ENCODE measurements at regions not wholly inside any gene's neighbourhood (a gene's known extent, or its start where the extent isn't known, plus 50 kb on each side); places are given as distances from the start of the nearest gene placed in this dataset.

DNA sequence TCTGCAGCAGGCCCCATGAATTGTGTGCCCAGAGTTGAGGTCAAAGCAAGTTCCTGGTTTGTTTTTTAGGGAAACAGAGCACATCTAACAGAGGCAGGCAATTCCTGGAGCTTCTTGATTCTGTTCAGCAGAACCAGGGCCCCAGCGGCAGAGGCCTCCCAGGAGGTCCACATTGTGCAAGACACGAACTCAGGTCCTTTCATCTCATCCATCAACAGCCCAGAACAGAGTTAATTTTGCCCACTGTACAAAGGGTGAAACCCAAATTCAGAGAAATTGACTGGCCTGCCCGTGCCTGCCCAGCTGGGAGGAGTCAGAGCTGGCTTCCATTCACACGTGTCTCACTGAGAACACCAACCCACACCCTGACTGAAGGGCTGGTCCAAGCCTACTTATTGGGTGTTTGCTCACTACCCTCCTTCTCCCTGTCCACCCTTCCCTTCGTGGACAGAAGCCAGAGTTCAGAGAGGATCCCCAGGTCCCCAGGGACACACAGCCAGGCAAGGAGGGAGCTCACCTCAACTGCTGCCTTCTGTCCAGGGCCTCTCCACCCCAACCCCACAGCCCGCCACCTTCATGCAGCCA is 607.1 kb downstream of the TBC1D22A start:
- Histone ChIP-seq H3K27me3 (peaks cover 0 to 15% (median 0%) of the 10 kb centered on the region in 3 donors), H3K4me1 (no peaks in the 10 kb centered on the region), H3K36me3 (no peaks in the 10 kb centered on the region), H3K4me3 (no peak overlapping the region), H3K9me3 (no peaks in the 10 kb centered on the region), H3K27ac (no peak overlapping the region)
- 39 to 65% methylated on average over 6 of the region's 6 CpGs for WGBS, 2 donors
- TF ChIP-seq, protein P1, sequence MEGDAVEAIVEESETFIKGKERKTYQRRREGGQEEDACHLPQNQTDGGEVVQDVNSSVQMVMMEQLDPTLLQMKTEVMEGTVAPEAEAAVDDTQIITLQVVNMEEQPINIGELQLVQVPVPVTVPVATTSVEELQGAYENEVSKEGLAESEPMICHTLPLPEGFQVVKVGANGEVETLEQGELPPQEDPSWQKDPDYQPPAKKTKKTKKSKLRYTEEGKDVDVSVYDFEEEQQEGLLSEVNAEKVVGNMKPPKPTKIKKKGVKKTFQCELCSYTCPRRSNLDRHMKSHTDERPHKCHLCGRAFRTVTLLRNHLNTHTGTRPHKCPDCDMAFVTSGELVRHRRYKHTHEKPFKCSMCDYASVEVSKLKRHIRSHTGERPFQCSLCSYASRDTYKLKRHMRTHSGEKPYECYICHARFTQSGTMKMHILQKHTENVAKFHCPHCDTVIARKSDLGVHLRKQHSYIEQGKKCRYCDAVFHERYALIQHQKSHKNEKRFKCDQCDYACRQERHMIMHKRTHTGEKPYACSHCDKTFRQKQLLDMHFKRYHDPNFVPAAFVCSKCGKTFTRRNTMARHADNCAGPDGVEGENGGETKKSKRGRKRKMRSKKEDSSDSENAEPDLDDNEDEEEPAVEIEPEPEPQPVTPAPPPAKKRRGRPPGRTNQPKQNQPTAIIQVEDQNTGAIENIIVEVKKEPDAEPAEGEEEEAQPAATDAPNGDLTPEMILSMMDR (IDR thresholded peaks at IDR 0.05) = no peak
- TF ChIP-seq EP300 (IDR thresholded peaks at IDR 0.05) = no peak
- DNase-seq = no peak
- intact Hi-C loops (cut with DNase I) = no loop called here

DNA sequence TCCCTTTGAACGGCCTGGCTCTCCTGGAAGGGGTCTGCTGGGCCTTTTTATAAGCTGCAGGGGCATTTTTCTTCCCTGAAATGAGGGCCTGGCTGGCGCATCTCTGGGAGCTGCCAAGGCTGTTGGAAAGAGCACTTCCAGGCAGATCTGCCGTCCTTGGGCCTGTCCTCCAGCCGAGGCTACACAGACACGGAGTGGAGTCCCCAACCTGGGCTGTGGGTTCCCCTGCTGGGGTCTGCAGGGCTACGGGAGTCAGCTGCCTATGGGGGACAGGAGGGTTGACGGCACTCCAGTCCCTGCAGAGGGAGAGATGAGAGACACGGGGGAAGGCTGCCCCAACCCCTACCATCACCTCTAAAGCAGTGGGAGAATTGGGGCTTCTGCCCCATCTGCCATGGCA is 606.6 kb downstream of the TBC1D22A start:
- intact Hi-C loops (cut with DNase I) = no loop called here
- peaks cover 0 to 10% (median 0%) of the 10 kb centered on the region in 3 donors for H3K27me3 ChIP-seq

DNA sequence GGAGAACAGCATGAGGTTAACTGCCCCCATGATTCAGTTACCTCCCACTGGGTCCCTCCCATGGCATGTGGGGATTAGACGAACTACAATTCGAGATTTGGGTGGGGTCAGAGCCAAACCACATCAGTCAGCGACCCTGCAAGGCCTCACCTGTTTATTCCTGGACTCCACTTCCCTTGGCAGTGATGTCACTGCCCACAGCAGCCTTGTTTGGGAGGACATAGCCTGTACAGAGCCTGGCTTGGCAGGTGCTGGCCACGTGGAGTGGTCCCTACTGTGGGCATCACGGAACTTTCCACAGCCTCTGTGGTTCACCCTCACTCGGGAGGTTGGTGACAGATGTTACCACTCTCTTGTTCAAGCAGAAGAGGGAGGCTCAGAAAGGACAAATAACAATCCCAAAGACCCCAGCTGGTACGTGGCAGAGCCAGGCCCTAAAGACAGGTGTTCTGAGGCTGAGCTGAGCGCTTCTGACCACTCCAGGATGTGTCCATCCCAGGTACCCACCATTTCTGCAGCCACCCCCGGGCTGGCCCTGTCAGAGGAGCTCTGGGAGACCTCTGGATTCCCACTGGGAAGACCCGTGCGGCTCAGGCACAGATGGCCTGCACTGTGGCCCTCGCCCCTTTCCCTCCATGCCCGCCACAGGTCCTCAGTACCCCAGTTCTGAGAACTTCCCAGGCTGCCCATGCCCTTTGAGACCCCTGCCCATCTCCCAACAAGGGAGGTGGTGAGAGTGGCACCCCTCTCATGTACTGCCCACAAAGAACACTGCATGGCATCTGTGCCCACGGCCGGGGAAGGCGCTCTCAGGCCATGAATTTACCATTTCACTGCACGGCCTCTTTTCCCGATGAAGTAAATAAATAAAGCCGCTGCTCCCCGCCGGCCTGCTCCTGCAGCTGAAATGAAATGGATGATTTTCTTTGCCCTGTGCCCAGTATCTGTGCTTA is 605.8 kb downstream of the TBC1D22A start:
- 72 to 83% methylated on average over 21 of the region's 21 CpGs for WGBS, 2 donors
- TF ChIP-seq POLR2A (IDR thresholded peaks at IDR 0.05) = no peak
- TF ChIP-seq, protein P1 (IDR thresholded peaks at IDR 0.05) = no peak
- TF ChIP-seq EP300 (IDR thresholded peaks at IDR 0.05) = no peak
- TF ChIP-seq POLR2AphosphoS5 (IDR thresholded peaks at IDR 0.05) = no peak
- H3K36me3 ChIP-seq = no peaks in the 10 kb centered on the region
- H3K27ac ChIP-seq = no peak overlapping the region
- no peak for DNase-seq
- H3K4me1 ChIP-seq = no peaks in the 10 kb centered on the region
- no peak overlapping the region for H3K4me3 ChIP-seq
- intact Hi-C loops (cut with DNase I) = no loop called here
- H3K9me3 ChIP-seq = peaks cover 0 to 3% (median 0%) of the 10 kb centered on the region in 4 donors
- peaks cover 0 to 6% (median 0%) of the 10 kb centered on the region in 3 donors for H3K27me3 ChIP-seq

More for the DNA sequence above, 606.6 kb downstream of the TBC1D22A start:
- WGBS, 2 donors = 77 to 82% methylated on average over 8 of the region's 8 CpGs
- Histone ChIP-seq H3K4me1 (no peaks in the 10 kb centered on the region), H3K27ac (no peak overlapping the region), H3K4me3 (no peak overlapping the region), H3K36me3 (no peaks in the 10 kb centered on the region), H3K9me3 (peaks cover 0 to 3% (median 0%) of the 10 kb centered on the region in 4 donors)
- no peak for DNase-seq
- TF ChIP-seq POLR2A (IDR thresholded peaks at IDR 0.05) = no peak
- TF ChIP-seq POLR2AphosphoS5 (IDR thresholded peaks at IDR 0.05) = no peak
- TF ChIP-seq EP300 (IDR thresholded peaks at IDR 0.05) = no peak
- TF ChIP-seq, protein P1 (IDR thresholded peaks at IDR 0.05) = no peak

DNA sequence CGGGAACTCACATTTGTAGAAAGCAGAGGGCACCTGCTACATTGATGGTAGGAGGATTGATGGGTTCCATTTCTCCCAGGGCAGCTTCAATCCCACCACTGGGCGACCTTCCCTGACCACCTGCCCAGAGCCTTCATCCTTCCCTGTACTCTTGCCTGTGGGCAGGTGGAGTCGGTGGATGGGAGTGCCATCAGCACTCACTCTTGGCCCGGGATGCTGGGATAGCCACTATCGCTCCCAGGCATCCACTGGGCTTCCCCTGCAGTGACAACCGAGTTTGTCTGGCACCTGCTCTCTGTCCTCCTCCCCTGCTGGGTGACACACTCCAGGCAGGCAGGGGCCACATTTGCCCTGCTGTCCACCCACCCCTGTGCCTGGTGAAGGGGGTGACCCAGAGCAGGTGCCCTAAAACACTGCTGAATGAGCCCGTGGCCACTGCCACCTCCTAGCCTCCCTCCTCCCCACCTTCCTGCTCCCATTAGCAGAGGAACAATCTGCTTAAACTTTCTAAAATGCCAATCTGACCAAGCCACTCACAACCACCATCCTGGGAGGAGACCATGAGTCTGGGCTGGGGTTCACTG is 604.7 kb downstream of the TBC1D22A start:
- TF ChIP-seq POLR2A (IDR thresholded peaks at IDR 0.05) = no peak
- no peak for TF ChIP-seq EP300 (IDR thresholded peaks at IDR 0.05)
- TF ChIP-seq, protein P1 (IDR thresholded peaks at IDR 0.05) = no peak
- no peak for TF ChIP-seq POLR2AphosphoS5 (IDR thresholded peaks at IDR 0.05)
- no peak overlapping the region for H3K4me3 ChIP-seq
- intact Hi-C loops (cut with DNase I) = no loop called here
- no peaks in the 10 kb centered on the region for H3K36me3 ChIP-seq
- peaks cover 0 to 3% (median under 1%) of the 10 kb centered on the region in 4 donors for H3K9me3 ChIP-seq
- no peak for DNase-seq
- H3K4me1 ChIP-seq = no peaks in the 10 kb centered on the region
- 63 to 85% methylated on average over 7 of the region's 7 CpGs for WGBS, 2 donors
- peaks cover 0 to 6% (median 0%) of the 10 kb centered on the region in 3 donors for H3K27me3 ChIP-seq
- no peak overlapping the region for H3K27ac ChIP-seq
